Sigmoid colon (tissue), 4 donors: ENCODE measurements at regions not wholly inside any gene's neighbourhood (a gene's known extent, or its start where the extent isn't known, plus 50 kb on each side); places are given as distances from the start of the nearest gene placed in this dataset.

Source experiments
- CTCF ChIP-seq, 4 experiments: fragments of 450-650 bp in 3 of 4; fragments of 200-600 bp in 1 of 4; IDR thresholded peaks; one replicate each; pipeline ENCODE4 v1.5.1; 2016 to 2019; ENCODE audit warnings: antibody characterized with exemption in 4 of 4, mild to moderate bottlenecking in 3 of 4, moderate library complexity in 2 of 4
- EP300 ChIP-seq, 4 donors: sonication (generic); formaldehyde crosslinking; IDR thresholded peaks; one replicate each; pipeline ENCODE4 v1.6.1; 2017; ENCODE audit warnings: antibody characterized with exemption in 4 of 4
- POLR2A ChIP-seq, 2 donors: fragments of 450-650 bp; IDR thresholded peaks; one replicate each; pipeline ENCODE4 v1.6.1; 2016; ENCODE audit warnings: antibody characterized with exemption in 2 of 2, mild to moderate bottlenecking in 2 of 2, moderate library complexity in 2 of 2
- POLR2AphosphoS5 ChIP-seq, 4 donors: sonication (generic); formaldehyde crosslinking; IDR thresholded peaks; one replicate each; pipeline ENCODE4 v1.6.1; 2017; ENCODE audit warnings: antibody characterized with exemption in 4 of 4

- TF ChIP-seq POLR2AphosphoS5 (IDR thresholded peaks at IDR 0.05), result no peak
- no peak for TF ChIP-seq CTCF (IDR thresholded peaks at IDR 0.05)
- no peak for TF ChIP-seq POLR2A (IDR thresholded peaks at IDR 0.05)
- no peak for TF ChIP-seq EP300 (IDR thresholded peaks at IDR 0.05)
These were observed 169.5 kb upstream of the BOD1L1 start for GRCh38 chr4:13797061-13797460.
